HepG2 (cell line): ENCODE measurements at regions not wholly inside any gene's neighbourhood (a gene's known extent, or its start where the extent isn't known, plus 50 kb on each side); places are given as distances from the start of the nearest gene placed in this dataset.
"Not testable (repeated sequence)": the region's sequence is repeated elsewhere in the genome, so short reads cannot be mapped to it uniquely, and the experiment has no call there.

Experiments used
- ATAC-seq: fragments of 200-7000 bp; cut with Tn5 transposase; 3 replicates; pipeline ENCODE4 v1.9.1; 2020; ENCODE audit warnings: mild to moderate bottlenecking, moderate library complexity
- BruUV-seq: library from RNA; stranded (reverse); fragments of 400-500 nt; replicated peaks from 2 replicates; lab custom pipeline; 2021; lab: Mats Ljungman, UMichigan
- CTCF ChIA-PET: fragments of 300-600 bp; formaldehyde crosslinking; extraction: SDS; loops from one replicate; lab custom pipeline; 2021; ENCODE audit warnings: low total read pairs, inconsistent platforms, low intra/inter-chr PET ratio; lab: Yijun Ruan, JAX
- POLR2A ChIA-PET: fragments of 350-600 bp; sonication (Branson Sonifier 250); formaldehyde crosslinking; loops from one replicate; lab custom pipeline; 2020; ENCODE audit warnings: antibody characterized with exemption, inconsistent platforms; lab: Yijun Ruan, JAX
- DNase-seq: peaks from one replicate; pipeline ENCODE4 v3.0.0-alpha.2; 2015; ENCODE audit warnings: low spot score
- FAIRE-seq: peaks from 3 replicates; lab custom pipeline; 2011; peaks lifted over from hg19 to GRCh38; lab: Jason Lieb, UNC
- H2AFZ ChIP-seq: one replicate; pipeline ENCODE4 v1.6.1; 2011; ENCODE audit warnings: low read length, inconsistent platforms
- H3K27ac ChIP-seq: fragments of 300-600 bp; 3 replicates; pipeline ENCODE4 v1.8.0; 2011; ENCODE audit warnings: mixed run types, mild to moderate bottlenecking, mixed read lengths, low read length, inconsistent platforms; ENCODE audit not compliant: insufficient read depth; ENCODE audit errors: extremely low read length
- H3K27me3 ChIP-seq, 2 experiments: fragments of 200-600 bp in 1 of 2; 2 replicates in 1 of 2; 3 replicates in 1 of 2; pipeline versions ENCODE4 v1.6.0 to v1.8.0; 2011; ENCODE audit warnings: low read length in 2 of 2, mild to moderate bottlenecking in 2 of 2, moderate library complexity in 2 of 2, inconsistent platforms in 1 of 2; ENCODE audit not compliant: insufficient read depth in 2 of 2, control insufficient read depth in 1 of 2
- H3K36me3 ChIP-seq, 2 experiments: fragments of 200-600 bp in 1 of 2; replicated peaks in 1 of 2; 2 replicates in 1 of 2; 3 replicates in 1 of 2; pipeline versions ENCODE4 v1.5.1 to v1.8.0; 2011; ENCODE audit warnings: low read length in 2 of 2, inconsistent platforms in 1 of 2; ENCODE audit not compliant: insufficient read depth in 2 of 2, control insufficient read depth in 1 of 2
- H3K4me1 ChIP-seq: 2 replicates; pipeline ENCODE4 v1.5.1; 2012; ENCODE audit warnings: low read length, inconsistent platforms; ENCODE audit not compliant: insufficient read depth
- H3K4me2 ChIP-seq: 2 replicates; pipeline ENCODE4 v1.6.0; 2011; ENCODE audit warnings: low read depth, low read length, inconsistent platforms
- H3K4me3 ChIP-seq, 3 experiments: fragments of 200-600 bp in 1 of 3; sonication (generic), shearing (Covaris generic) in 1 of 3; replicated peaks in 1 of 3; 2 replicates each; pipeline ENCODE4 v1.5.1; 2011 to 2016; ENCODE audit warnings: low read length in 3 of 3, inconsistent platforms in 2 of 3, low read depth in 2 of 3, mild to moderate bottlenecking in 2 of 3, control low read depth in 1 of 3, mixed read lengths in 1 of 3; ENCODE audit not compliant: insufficient read depth in 1 of 3
- H3K79me2 ChIP-seq: one replicate; pipeline ENCODE4 v1.6.1; 2011; ENCODE audit warnings: low read length, inconsistent platforms; ENCODE audit not compliant: insufficient read depth
- H3K9ac ChIP-seq: 2 replicates; pipeline ENCODE4 v1.6.0; 2011; ENCODE audit warnings: mild to moderate bottlenecking, low read depth, low read length, inconsistent platforms; ENCODE audit not compliant: insufficient read depth
- H3K9me3 ChIP-seq: 2 replicates; pipeline ENCODE4 v1.5.1; 2012; ENCODE audit warnings: mild to moderate bottlenecking, low read length
- H4K20me1 ChIP-seq: 2 replicates; pipeline ENCODE4 v1.6.0; 2011; ENCODE audit warnings: inconsistent platforms, mild to moderate bottlenecking, low read length, moderate library complexity; ENCODE audit not compliant: insufficient read depth
- AKAP8 ChIP-seq: sonication (generic); formaldehyde crosslinking; IDR thresholded peaks from 2 replicates; pipeline ENCODE4 v1.5.1; 2020; ENCODE audit warnings: mild to moderate bottlenecking, missing genetic modification reagents
- CCDC6 ChIP-seq: sonication (generic); formaldehyde crosslinking; IDR thresholded peaks from 2 replicates; pipeline ENCODE4 v1.8.1; 2022; ENCODE audit warnings: mild to moderate bottlenecking, missing genetic modification reagents, moderate library complexity
- FOXK1 ChIP-seq: sonication (generic); formaldehyde crosslinking; IDR thresholded peaks from 2 replicates; pipeline ENCODE4 v1.4.0; 2020; ENCODE audit warnings: low read depth, missing genetic modification reagents, borderline replicate concordance
- GATA4 ChIP-seq: sonication (generic); IDR thresholded peaks from 2 replicates; pipeline ENCODE4 v1.6.1; 2016; ENCODE audit warnings: antibody characterized with exemption, low read depth, borderline replicate concordance
- GZF1 ChIP-seq: sonication (generic); formaldehyde crosslinking; IDR thresholded peaks from 2 replicates; pipeline ENCODE4 v1.5.1; 2020; ENCODE audit warnings: mild to moderate bottlenecking, missing genetic modification reagents
- JUN ChIP-seq: sonication (generic); formaldehyde crosslinking; IDR thresholded peaks from 2 replicates; pipeline ENCODE4 v1.4.0; 2020; ENCODE audit warnings: mild to moderate bottlenecking, missing genetic modification reagents
- KMT2B ChIP-seq: IDR thresholded peaks from 2 replicates; pipeline ENCODE4 v1.6.1; 2016; ENCODE audit warnings: missing genetic modification reagents, missing compliant biosample characterization
- MTERF4 ChIP-seq: sonication (generic); formaldehyde crosslinking; IDR thresholded peaks from 2 replicates; pipeline ENCODE4 v1.8.0; 2023; ENCODE audit warnings: mild to moderate bottlenecking, missing genetic modification reagents
- MTF1 ChIP-seq: sonication (generic); formaldehyde crosslinking; IDR thresholded peaks from 2 replicates; pipeline ENCODE4 v1.5.0; 2020; ENCODE audit warnings: missing genetic modification reagents
- NCOA2 ChIP-seq: sonication (generic); formaldehyde crosslinking; IDR thresholded peaks from 2 replicates; pipeline ENCODE4 v1.8.0; 2022; ENCODE audit warnings: inconsistent platforms
- PRDM10 ChIP-seq: sonication (generic); formaldehyde crosslinking; IDR thresholded peaks from 2 replicates; pipeline ENCODE4 v1.4.0; 2020; ENCODE audit warnings: low read depth, missing genetic modification reagents
- ZNF296 ChIP-seq: sonication (generic); formaldehyde crosslinking; conservative IDR thresholded peaks from 2 replicates; pipeline ENCODE4 v1.5.0; 2020; ENCODE audit warnings: mild to moderate bottlenecking, missing genetic modification reagents
- ZNF382 ChIP-seq: sonication (generic); formaldehyde crosslinking; IDR thresholded peaks from 2 replicates; pipeline ENCODE4 v1.5.0; 2020; ENCODE audit warnings: missing genetic modification reagents, mild to moderate bottlenecking, borderline replicate concordance
- ZNF557 ChIP-seq: sonication (generic); formaldehyde crosslinking; IDR thresholded peaks from 2 replicates; pipeline ENCODE4 v1.4.0; 2020; ENCODE audit warnings: missing genetic modification reagents
- ZSCAN9 ChIP-seq: IDR thresholded peaks from 2 replicates; pipeline ENCODE4 v1.6.1; 2016; ENCODE audit warnings: borderline replicate concordance
- WGBS: methylation state at CpG from one replicate; pipeline ENCODE4 v1.1.6; 2017; ENCODE audit warnings: low lambda C conversion rate; 5-methylcytosine and 5-hydroxymethylcytosine counted together
- in situ Hi-C: cut with HindIII; loops from 2 replicates; pipeline ENCODE4 v1.10.0; 2017; ENCODE audit warnings: low pct_unique_long_range_greater_than_20kb; ENCODE audit not compliant: extremely low pct_ligation_motif_present
- intact Hi-C: fragments of 100-400 bp; cut with micrococcal nuclease; formaldehyde crosslinking; loops from one replicate; pipeline ENCODE4 v1.10.0; 2022; ENCODE audit not compliant: unreplicated experiment

- TF ChIP-seq MTF1 (CRISPR knock-in tag) (no peak), KMT2B (CRISPR knock-in tag) (no peak)
Measured at GRCh38 chr13:82961757-82962156, 920.5 kb downstream of the SLITRK1 start (continued).

- H4K20me1 ChIP-seq, BruUV-seq, H3K4me1 ChIP-seq, H3K79me2 ChIP-seq, CTCF ChIA-PET, ATAC-seq, H2AFZ ChIP-seq, H3K4me2 ChIP-seq, DNase-seq, H3K27ac ChIP-seq, H3K4me3 ChIP-seq, H3K27me3 ChIP-seq, FAIRE-seq, in situ Hi-C loops, POLR2A ChIA-PET, intact Hi-C loops, H3K9ac ChIP-seq, H3K36me3 ChIP-seq: not testable (repeated sequence)
- peaks cover 11% of the 10 kb centered on the region for H3K9me3 ChIP-seq
- 0% methylated on average over 1 of the region's 6 CpGs for WGBS
Measured at GRCh38 chr13:82952336-82952735, 929.9 kb downstream of the SLITRK1 start.

- H3K4me1 ChIP-seq, result no peaks in the 10 kb centered on the region
- no peaks in the 10 kb centered on the region for H3K27me3 ChIP-seq
- BruUV-seq, result no TSS peak
- no peak overlapping the region for H3K27ac ChIP-seq
- no peak overlapping the region for H3K9ac ChIP-seq
- ChIA-PET POLR2A (no interaction called here), CTCF (no interaction called here)
- DNase-seq, result no peak
- in situ Hi-C loops (no loop called here), intact Hi-C loops (no loop called here)
- H2AFZ ChIP-seq, result no peak overlapping the region
- H3K36me3 ChIP-seq, result no peaks in the 10 kb centered on the region
- H3K9me3 ChIP-seq, result peaks cover 19% of the 10 kb centered on the region
- no peaks in the 10 kb centered on the region for H3K79me2 ChIP-seq
- FAIRE-seq, result no peak
- no peak for ATAC-seq
- no peak overlapping the region for H3K4me3 ChIP-seq
- no peak overlapping the region for H3K4me2 ChIP-seq
- no peaks in the 10 kb centered on the region for H4K20me1 ChIP-seq
- TF ChIP-seq ZNF382 (CRISPR knock-in tag) (no peak), AKAP8 (CRISPR knock-in tag) (no peak), CCDC6 (CRISPR knock-in tag) (no peak), GATA4 (no peak), NCOA2 (no peak), ZNF296 (no peak), MTERF4 (CRISPR knock-in tag) (no peak), JUN (CRISPR knock-in tag) (no peak), FOXK1 (CRISPR knock-in tag) (no peak), GZF1 (CRISPR knock-in tag) (no peak), PRDM10 (CRISPR knock-in tag) (no peak), ZSCAN9 (no peak), ZNF557 (CRISPR knock-in tag) (no peak)
Measured at GRCh38 chr13:82947683-82948082, 934.6 kb downstream of the SLITRK1 start.
